GM21515 (cell line): ENCODE measurements at regions not wholly inside any gene's neighbourhood (a gene's known extent, or its start where the extent isn't known, plus 50 kb on each side); places are given as distances from the start of the nearest gene placed in this dataset.
"Not testable (repeated sequence)": the region's sequence is repeated elsewhere in the genome, so short reads cannot be mapped to it uniquely, and the experiment has no call there.

Source experiments
- ATAC-seq: cut with Tn5 transposase; IDR thresholded peaks from one replicate; pipeline ENCODE4 v1.9.1; 2021; ENCODE audit not compliant: unreplicated experiment

- ATAC-seq, result no peak
Observed at GRCh38 chr7:85285527-85285926, 98.7 kb upstream of the SEMA3D start.

- ATAC-seq, result no peak
Observed at GRCh38 chr7:85275204-85275603, 88.3 kb upstream of the SEMA3D start.

- ATAC-seq, result no peak
Observed at GRCh38 chr7:85274454-85274853, 87.6 kb upstream of the SEMA3D start.

- ATAC-seq, result no peak
Observed at GRCh38 chr7:85262891-85263290, 76.0 kb upstream of the SEMA3D start.

GRCh38 chr7:85261336-85261735, 74.5 kb upstream of the SEMA3D start:
- no peak for ATAC-seq

GRCh38 chr7:85249787-85250186, 62.9 kb upstream of the SEMA3D start:
- not testable (repeated sequence) for ATAC-seq

- no peak for ATAC-seq
Observed at GRCh38 chr7:85239109-85239508, 52.3 kb upstream of the SEMA3D start.

GRCh38 chr7:85237721-85238120, 50.9 kb upstream of the SEMA3D start:
- ATAC-seq, result no peak
